DND-41 (cell line): ENCODE measurements at regions not wholly inside any gene's neighbourhood (a gene's known extent, or its start where the extent isn't known, plus 50 kb on each side); places are given as distances from the start of the nearest gene placed in this dataset.

Experiments
- CTCF ChIP-seq: IDR thresholded peaks from 2 replicates; pipeline ENCODE4 v1.5.1; 2012; ENCODE audit warnings: borderline replicate concordance, low read length, moderate library complexity, mild to moderate bottlenecking; ENCODE audit not compliant: poor library complexity, severe bottlenecking; ENCODE audit errors: extremely low read depth
- EZH2 ChIP-seq: IDR thresholded peaks from 3 replicates; pipeline ENCODE4 v1.6.1; 2012; ENCODE audit warnings: borderline replicate concordance, low read depth, mild to moderate bottlenecking, moderate library complexity, low read length, inconsistent platforms; ENCODE audit not compliant: severe bottlenecking

DNA sequence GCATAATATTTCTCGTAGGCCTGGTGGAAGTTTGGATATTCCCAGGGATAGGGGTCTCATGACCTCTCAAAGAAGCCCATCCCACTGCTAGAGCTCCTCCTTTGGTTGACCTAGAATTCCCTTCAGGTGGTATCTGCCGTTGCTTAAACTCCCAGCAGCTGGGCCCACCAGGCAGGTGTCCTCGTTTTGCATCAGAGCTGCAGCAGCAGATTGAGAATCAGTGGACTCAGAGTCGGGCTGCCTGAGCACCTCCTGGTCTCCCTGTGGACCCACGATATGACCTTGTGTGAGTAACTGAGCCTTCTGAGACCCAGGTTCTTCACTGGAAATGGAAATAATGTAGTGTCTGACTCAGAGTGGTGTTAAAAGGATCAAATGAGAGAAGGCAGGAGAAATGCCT is 132.7 kb downstream of the PAPOLA start:
- TF ChIP-seq CTCF (no peak), EZH2 (no peak)
